HK-2 (cell line): ENCODE measurements at regions not wholly inside any gene's neighbourhood (a gene's known extent, or its start where the extent isn't known, plus 50 kb on each side); places are given as distances from the start of the nearest gene placed in this dataset.

Source experiments
- DNase-seq: peaks from one replicate; pipeline ENCODE4 v3.0.0-alpha.2; 2018; ENCODE audit not compliant: unreplicated experiment

DNA sequence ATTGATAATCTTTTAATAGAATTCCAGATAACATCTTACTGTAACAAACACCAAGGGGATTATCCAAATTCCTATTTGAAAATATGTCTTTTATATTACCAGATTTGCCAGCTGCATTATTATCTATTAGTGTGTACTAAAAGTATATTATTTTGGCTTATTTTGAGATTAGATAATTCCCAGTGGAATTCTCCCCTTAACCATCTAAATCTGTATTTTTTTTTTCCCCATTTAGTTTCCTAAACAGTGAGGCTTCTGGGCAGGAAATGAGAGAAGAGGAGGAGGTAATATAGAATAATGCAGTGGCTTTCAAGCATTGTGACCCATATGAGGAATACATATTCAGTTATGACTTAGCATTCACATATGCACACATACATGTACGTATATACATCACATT is 53.5 kb upstream of the ABL1 start:
- DNase-seq, result no peak

DNA sequence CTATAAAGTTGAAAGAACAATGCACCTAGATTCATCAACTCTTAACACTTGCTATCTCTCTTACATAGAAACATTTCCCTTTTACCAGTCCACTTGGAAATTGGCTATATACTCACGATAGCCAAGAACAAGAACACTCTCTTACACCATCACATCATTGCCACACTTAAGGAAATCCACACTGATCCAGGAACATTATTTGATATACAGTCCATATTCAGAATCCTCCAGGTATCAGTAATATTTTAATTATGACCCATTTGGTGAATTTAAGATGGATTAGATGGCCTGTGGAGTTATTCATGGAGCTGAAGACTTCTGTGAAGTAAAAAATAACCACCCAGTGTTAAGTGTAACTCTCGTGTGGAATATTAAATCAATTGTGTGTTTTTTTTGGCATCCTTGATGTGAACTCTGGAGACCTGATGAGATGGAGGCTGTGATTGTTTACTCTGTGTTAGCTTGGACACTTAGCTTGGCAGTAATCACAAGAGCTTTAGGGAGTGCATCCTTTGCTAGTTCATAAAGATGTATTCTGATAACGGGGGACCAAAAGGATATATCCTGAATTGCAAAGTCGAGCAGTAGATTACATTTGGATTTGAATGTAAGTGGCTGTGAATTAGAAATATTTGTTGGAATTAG is 52.0 kb upstream of the ABL1 start:
- DNase-seq, result no peak

DNA sequence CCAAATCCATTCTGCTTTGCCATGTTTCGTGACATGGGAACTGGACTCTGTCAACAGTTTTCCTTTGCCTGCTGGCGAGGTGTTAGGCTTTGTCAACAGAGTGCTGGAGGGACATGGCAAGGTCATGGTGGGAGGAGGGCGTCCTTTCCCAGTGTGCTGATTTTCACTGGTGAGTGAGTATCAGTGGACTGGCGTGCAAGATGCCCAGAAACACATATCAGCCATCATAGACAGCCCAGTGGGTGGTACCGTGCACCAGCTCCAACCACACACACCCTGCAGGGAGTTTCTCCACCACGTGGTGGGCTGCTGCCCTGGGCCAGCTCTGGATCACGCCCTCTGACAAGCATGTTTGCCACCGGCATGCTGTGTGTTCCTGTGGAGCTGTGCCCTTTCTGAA is 50.0 kb upstream of the ABL1 start:
- no peak for DNase-seq
